Embryonic facial prominence (tissue), 1 donor: ENCODE measurements at regions not wholly inside any gene's neighbourhood (a gene's known extent, or its start where the extent isn't known, plus 50 kb on each side); places are given as distances from the start of the nearest gene placed in this dataset.
"Not testable (repeated sequence)": the region's sequence is repeated elsewhere in the genome, so short reads cannot be mapped to it uniquely, and the experiment has no call there.

Experiments
- DNase-seq: peaks from one replicate; pipeline ENCODE4 v3.0.0-alpha.2; 2016; ENCODE audit errors: extremely low spot score

- DNase-seq: no peak
Measured at GRCh38 chr1:168421399-168422004, 122.3 kb downstream of the XCL2 start.

GRCh38 chr1:168420177-168420576, 123.6 kb downstream of the XCL2 start:
- no peak for DNase-seq

GRCh38 chr1:168419736-168420135, 124.1 kb downstream of the XCL2 start:
- DNase-seq: no peak

- DNase-seq: no peak
Measured at GRCh38 chr1:168416220-168416619, 127.6 kb downstream of the XCL2 start.

- DNase-seq: no peak
Measured at GRCh38 chr1:168414914-168415313, 128.9 kb downstream of the XCL2 start.

GRCh38 chr1:168410464-168410863, 129.8 kb downstream of the TBX19 start:
- no peak for DNase-seq

- DNase-seq: no peak
Measured at GRCh38 chr1:168408884-168409283, 128.2 kb downstream of the TBX19 start.

GRCh38 chr1:168408539-168408865, 127.8 kb downstream of the TBX19 start:
- no peak for DNase-seq

- no peak for DNase-seq
Measured at GRCh38 chr1:168407832-168408538, 127.3 kb downstream of the TBX19 start.

- no peak for DNase-seq
Measured at GRCh38 chr1:168405906-168406549, 125.4 kb downstream of the TBX19 start.

- no peak for DNase-seq
Measured at GRCh38 chr1:168403140-168403539, 122.5 kb downstream of the TBX19 start.

GRCh38 chr1:168402466-168402865, 121.8 kb downstream of the TBX19 start:
- not testable (repeated sequence) for DNase-seq

- no peak for DNase-seq
Measured at GRCh38 chr1:168401341-168401740, 120.7 kb downstream of the TBX19 start.

- no peak for DNase-seq
Measured at GRCh38 chr1:168400139-168400538, 119.5 kb downstream of the TBX19 start.

GRCh38 chr1:168397806-168398205, 117.1 kb downstream of the TBX19 start:
- DNase-seq: no peak

GRCh38 chr1:168396940-168397684, 116.4 kb downstream of the TBX19 start:
- no peak for DNase-seq

- no peak for DNase-seq
Measured at GRCh38 chr1:168396508-168396907, 115.8 kb downstream of the TBX19 start.

- no peak for DNase-seq
Measured at GRCh38 chr1:168394858-168395257, 114.2 kb downstream of the TBX19 start.

GRCh38 chr1:168392958-168393549, 112.4 kb downstream of the TBX19 start:
- DNase-seq: no peak

- no peak for DNase-seq
Measured at GRCh38 chr1:168391851-168392681, 111.4 kb downstream of the TBX19 start.

- DNase-seq: no peak
Measured at GRCh38 chr1:168390271-168390670, 109.6 kb downstream of the TBX19 start.
